Tibial artery (tissue), 4 donors: ENCODE measurements at regions not wholly inside any gene's neighbourhood (a gene's known extent, or its start where the extent isn't known, plus 50 kb on each side); places are given as distances from the start of the nearest gene placed in this dataset.

Experiments used
- DNase-seq, 2 donors: peaks; one replicate each; pipeline ENCODE4 v3.0.0-alpha.2; 2019
- H3K27ac ChIP-seq, 2 donors: fragments of 200-600 bp; sonication (generic) in 1 of 2; 1 replicate in 1 of 2; 2 replicates in 1 of 2; pipeline ENCODE4 v1.5.1; 2018 to 2019; ENCODE audit warnings: mild to moderate bottlenecking in 1 of 2
- H3K27me3 ChIP-seq, 2 donors: fragments of 200-600 bp; sonication (generic) in 1 of 2; one replicate each; pipeline versions ENCODE4 v1.5.1 to v1.6.0; 2016 to 2019
- H3K36me3 ChIP-seq, 3 donors: fragments of 200-600 bp; sonication (generic) in 2 of 3; one replicate each; pipeline ENCODE4 v1.5.1; 2016 to 2019; ENCODE audit warnings: mild to moderate bottlenecking in 2 of 3
- H3K4me1 ChIP-seq, 4 donors: fragments of 200-600 bp; sonication (generic) in 2 of 4; 1 replicate in 3 of 4; 2 replicates in 1 of 4; pipeline ENCODE4 v1.5.1; 2016 to 2019
- H3K4me3 ChIP-seq, 2 donors: fragments of 200-600 bp; sonication (generic) in 1 of 2; 1 replicate in 1 of 2; 2 replicates in 1 of 2; pipeline ENCODE4 v1.5.1; 2018 to 2019; ENCODE audit warnings: mild to moderate bottlenecking in 2 of 2
- H3K9me3 ChIP-seq, 3 donors: fragments of 200-600 bp; sonication (generic) in 1 of 3; one replicate each; pipeline ENCODE4 v1.5.1; 2016 to 2019
- intact Hi-C: fragments of 100-400 bp; cut with DNase I; formaldehyde crosslinking; loops from one replicate; pipeline ENCODE4 v1.15.0; 2023; ENCODE audit warnings: low total_unique reads
- TF ChIP-seq, protein P1 (sequence below), 2 experiments: fragments of 200-600 bp in 1 of 2; fragments of 450-650 bp in 1 of 2; IDR thresholded peaks; one replicate each; pipeline ENCODE4 v1.5.1; 2017 to 2019; ENCODE audit warnings: antibody characterized with exemption in 2 of 2, mild to moderate bottlenecking in 1 of 2, moderate library complexity in 1 of 2

DNA sequence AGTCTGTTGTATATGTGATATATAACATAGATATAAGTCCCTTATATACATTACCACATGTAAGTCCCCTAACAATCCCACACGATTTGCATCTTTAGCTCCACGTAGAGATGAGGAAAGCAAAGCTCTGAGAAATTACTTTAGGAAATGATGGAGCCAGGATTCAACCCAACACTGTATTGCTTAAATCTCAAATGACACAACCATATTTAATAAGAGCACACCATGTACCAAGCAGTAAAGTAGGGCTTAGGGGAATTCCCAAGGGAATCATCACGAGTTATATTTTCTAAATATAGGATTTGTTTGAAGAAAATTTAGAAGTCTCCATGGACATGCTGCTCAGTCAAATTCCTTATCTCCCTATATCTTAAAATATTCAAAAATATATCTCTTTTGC is 61.3 kb upstream of the POMP start:
- Histone ChIP-seq H3K4me3 (no peak overlapping the region), H3K4me1 (peaks cover 0 to 12% (median 0%) of the 10 kb centered on the region in 4 donors), H3K9me3 (peaks cover 0 to 8% (median 0%) of the 10 kb centered on the region in 3 donors), H3K27me3 (no peaks in the 10 kb centered on the region), H3K36me3 (no peaks in the 10 kb centered on the region), H3K27ac (no peak overlapping the region)
- intact Hi-C loops, result no loop called here
- TF ChIP-seq, protein P1, sequence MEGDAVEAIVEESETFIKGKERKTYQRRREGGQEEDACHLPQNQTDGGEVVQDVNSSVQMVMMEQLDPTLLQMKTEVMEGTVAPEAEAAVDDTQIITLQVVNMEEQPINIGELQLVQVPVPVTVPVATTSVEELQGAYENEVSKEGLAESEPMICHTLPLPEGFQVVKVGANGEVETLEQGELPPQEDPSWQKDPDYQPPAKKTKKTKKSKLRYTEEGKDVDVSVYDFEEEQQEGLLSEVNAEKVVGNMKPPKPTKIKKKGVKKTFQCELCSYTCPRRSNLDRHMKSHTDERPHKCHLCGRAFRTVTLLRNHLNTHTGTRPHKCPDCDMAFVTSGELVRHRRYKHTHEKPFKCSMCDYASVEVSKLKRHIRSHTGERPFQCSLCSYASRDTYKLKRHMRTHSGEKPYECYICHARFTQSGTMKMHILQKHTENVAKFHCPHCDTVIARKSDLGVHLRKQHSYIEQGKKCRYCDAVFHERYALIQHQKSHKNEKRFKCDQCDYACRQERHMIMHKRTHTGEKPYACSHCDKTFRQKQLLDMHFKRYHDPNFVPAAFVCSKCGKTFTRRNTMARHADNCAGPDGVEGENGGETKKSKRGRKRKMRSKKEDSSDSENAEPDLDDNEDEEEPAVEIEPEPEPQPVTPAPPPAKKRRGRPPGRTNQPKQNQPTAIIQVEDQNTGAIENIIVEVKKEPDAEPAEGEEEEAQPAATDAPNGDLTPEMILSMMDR (IDR thresholded peaks at IDR 0.05), result no peak
- no peak for DNase-seq

DNA sequence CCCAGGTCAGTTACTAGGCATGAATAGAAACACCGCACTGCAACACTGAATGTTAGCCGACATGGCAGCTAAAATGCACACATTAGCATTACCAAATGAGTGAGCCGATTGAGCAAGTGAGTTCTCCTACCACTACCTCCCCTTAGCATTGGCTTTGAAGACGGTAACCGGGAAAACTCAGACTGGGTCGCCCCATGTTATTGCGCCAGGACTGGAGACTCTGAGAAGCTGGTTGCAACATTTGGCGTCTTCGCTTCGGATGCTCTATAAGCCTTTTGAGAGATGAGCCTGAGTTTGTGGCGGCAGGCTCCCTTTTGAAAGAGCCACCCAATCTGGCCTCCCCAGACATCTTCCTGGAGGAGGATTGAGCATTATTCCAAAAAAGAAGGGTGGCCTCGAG is 68.5 kb upstream of the POMP start:
- no peak for DNase-seq
- Histone ChIP-seq H3K4me1 (no peaks in the 10 kb centered on the region), H3K27ac (no peak overlapping the region), H3K9me3 (no peaks in the 10 kb centered on the region), H3K27me3 (peaks cover 0 to 5% of the 10 kb centered on the region in 2 donors), H3K36me3 (no peaks in the 10 kb centered on the region), H3K4me3 (no peak overlapping the region)
- TF ChIP-seq, protein P1 (IDR thresholded peaks at IDR 0.05), result no peak
- intact Hi-C loops, result no loop called here

DNA sequence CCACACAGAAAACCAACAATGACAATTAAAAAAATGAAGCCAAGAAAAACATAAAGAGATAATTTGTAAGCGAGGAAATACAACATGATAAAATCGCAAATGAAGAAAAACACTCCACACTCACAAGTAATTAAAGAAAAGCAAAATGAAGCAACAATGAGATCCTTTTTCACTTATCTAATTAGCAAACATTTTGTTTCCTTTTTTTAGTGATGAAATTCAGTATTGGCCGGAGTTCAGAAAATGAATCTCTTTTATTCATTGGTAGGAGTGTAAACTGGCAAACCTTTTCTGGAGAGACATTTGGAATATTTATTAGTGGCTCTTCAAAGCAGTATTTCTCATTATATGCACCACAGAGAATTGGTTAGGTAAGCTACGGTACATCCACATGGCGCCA is 70.6 kb upstream of the POMP start:
- Histone ChIP-seq H3K4me1 (no peaks in the 10 kb centered on the region), H3K27ac (no peak overlapping the region), H3K9me3 (no peaks in the 10 kb centered on the region), H3K27me3 (peaks cover 0 to 5% of the 10 kb centered on the region in 2 donors), H3K36me3 (no peaks in the 10 kb centered on the region), H3K4me3 (no peak overlapping the region)
- intact Hi-C loops, result no loop called here
- TF ChIP-seq, protein P1 (IDR thresholded peaks at IDR 0.05), result no peak
- no peak for DNase-seq

DNA sequence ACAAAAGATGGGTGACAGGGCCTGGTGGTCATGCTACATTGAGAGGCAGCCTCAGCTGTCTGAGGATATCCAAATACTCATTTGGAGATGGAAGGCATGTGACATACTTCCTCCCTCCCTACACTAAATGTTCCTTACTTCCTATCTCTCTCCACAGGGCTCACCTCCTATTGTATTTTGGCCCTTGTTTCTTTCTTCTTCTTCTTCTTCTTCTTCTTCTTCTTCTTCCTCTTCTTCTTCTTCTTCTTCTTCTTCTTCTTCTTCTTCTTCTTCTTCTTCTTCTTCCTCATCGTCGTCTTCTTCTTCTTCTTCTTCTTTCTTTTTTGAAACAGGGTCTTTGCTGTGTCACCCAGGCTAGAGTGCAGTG is 71.8 kb upstream of the POMP start:
- TF ChIP-seq, protein P1 (IDR thresholded peaks at IDR 0.05), result no peak
- Histone ChIP-seq H3K27ac (no peak overlapping the region), H3K4me3 (no peak overlapping the region), H3K36me3 (no peaks in the 10 kb centered on the region), H3K4me1 (no peaks in the 10 kb centered on the region), H3K9me3 (no peaks in the 10 kb centered on the region), H3K27me3 (peaks cover 0 to 5% of the 10 kb centered on the region in 2 donors)
- no peak for DNase-seq
- intact Hi-C loops, result no loop called here

DNA sequence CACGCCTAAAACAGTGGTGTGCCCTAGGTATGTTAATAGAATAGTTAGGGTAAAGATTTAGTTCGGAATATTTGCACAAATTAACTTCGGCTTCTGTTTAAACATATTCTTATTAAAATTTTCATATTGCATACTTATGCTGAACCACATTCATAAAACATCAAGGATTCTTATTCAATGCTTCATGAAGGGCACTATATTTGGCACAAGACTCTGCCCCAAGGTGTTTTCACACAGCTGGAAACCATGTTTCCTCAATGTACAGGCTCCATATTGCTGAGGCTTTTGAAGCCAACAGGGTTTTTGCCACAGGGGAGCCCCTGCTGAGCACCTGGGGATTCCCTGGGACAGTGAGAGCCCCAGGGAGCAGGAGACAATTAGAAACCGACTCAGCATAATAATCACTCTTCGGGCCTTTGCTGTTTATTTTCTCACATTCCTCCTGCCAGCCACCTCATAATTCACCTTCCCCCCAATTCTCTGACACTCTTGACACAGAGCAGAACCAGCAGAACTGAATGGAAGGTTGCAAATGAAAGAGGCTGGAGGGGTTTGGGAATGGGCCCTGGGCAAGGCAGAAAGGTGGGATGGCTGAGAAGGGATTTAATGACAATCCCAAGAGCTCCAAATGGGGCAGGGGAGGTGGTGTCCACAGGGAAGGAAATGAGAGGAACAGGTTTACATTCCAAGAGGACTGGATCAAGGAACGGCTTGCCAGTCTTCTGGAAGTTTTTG is 72.3 kb upstream of the POMP start:
- TF ChIP-seq, protein P1 (IDR thresholded peaks at IDR 0.05), result no peak
- intact Hi-C loops, result no loop called here
- no peak overlapping the region for H3K4me3 ChIP-seq
- H3K4me1 ChIP-seq, result no peaks in the 10 kb centered on the region
- H3K36me3 ChIP-seq, result no peaks in the 10 kb centered on the region
- no peak overlapping the region for H3K27ac ChIP-seq
- H3K9me3 ChIP-seq, result no peaks in the 10 kb centered on the region
- DNase-seq, result no peak
- H3K27me3 ChIP-seq, result peaks cover 0 to 5% of the 10 kb centered on the region in 2 donors
